WTC11 (cell line): ENCODE measurements at regions not wholly inside any gene's neighbourhood (a gene's known extent, or its start where the extent isn't known, plus 50 kb on each side); places are given as distances from the start of the nearest gene placed in this dataset.

ENCODE experiments used
- ATAC-seq: fragments of 200-7000 bp; cut with Tn5 transposase; 2 replicates; pipeline ENCODE4 v1.10.0; 2021; ENCODE audit warnings: mild to moderate bottlenecking, moderate library complexity
- CTCF ChIA-PET: fragments of 300-600 bp; sonication (Branson Sonifier 250); formaldehyde crosslinking; loops from one replicate; lab custom pipeline; 2021; ENCODE audit warnings: antibody characterized with exemption; lab: Charles Lee
- POLR2A ChIA-PET: fragments of 350-600 bp; sonication (Branson Sonifier 250); formaldehyde crosslinking; loops from one replicate; lab custom pipeline; 2021; ENCODE audit warnings: antibody characterized with exemption; lab: Charles Lee
- DNase-seq: peaks from one replicate; pipeline ENCODE4 v3.0.0; 2021; ENCODE audit warnings: low spot score
- H3K27ac Mint-ChIP-seq: 2 replicates; pipeline ENCODE4 v1.8.0; 2021; ENCODE audit warnings: mixed read lengths
- H3K27me3 Mint-ChIP-seq: 2 replicates; pipeline ENCODE4 v1.8.0; 2021; ENCODE audit warnings: low read depth, mild to moderate bottlenecking, moderate library complexity, mixed read lengths
- H3K36me3 Mint-ChIP-seq: 2 replicates; pipeline ENCODE4 v1.8.0; 2021; ENCODE audit warnings: mixed read lengths
- H3K4me1 Mint-ChIP-seq: 2 replicates; pipeline ENCODE4 v1.8.0; 2022; ENCODE audit warnings: mixed read lengths
- H3K4me3 Mint-ChIP-seq: 2 replicates; pipeline ENCODE4 v1.8.0; 2021; ENCODE audit warnings: mild to moderate bottlenecking, moderate library complexity, mixed read lengths
- H3K9me3 Mint-ChIP-seq: 2 replicates; pipeline ENCODE4 v1.8.0; 2021; ENCODE audit warnings: mixed read lengths
- ELF4 ChIP-seq: sonication (generic); formaldehyde crosslinking; IDR thresholded peaks from 2 replicates; pipeline ENCODE4 v1.8.1; 2022; ENCODE audit warnings: low read depth, mild to moderate bottlenecking, moderate library complexity, missing genetic modification reagents
- ESRRA ChIP-seq: sonication (generic); formaldehyde crosslinking; IDR thresholded peaks from 2 replicates; pipeline ENCODE4 v1.8.1; 2022; ENCODE audit warnings: mild to moderate bottlenecking, missing genetic modification reagents, borderline replicate concordance
- FOXP1 ChIP-seq: sonication (generic); formaldehyde crosslinking; IDR thresholded peaks from 2 replicates; pipeline ENCODE4 v1.8.0; 2022; ENCODE audit warnings: missing genetic modification reagents, mild to moderate bottlenecking, moderate library complexity, borderline replicate concordance
- NR1H2 ChIP-seq: sonication (generic); formaldehyde crosslinking; IDR thresholded peaks from 2 replicates; pipeline ENCODE4 v1.9.0; 2021; ENCODE audit warnings: mild to moderate bottlenecking, moderate library complexity, missing genetic modification reagents
- TEAD4 ChIP-seq: sonication (generic); formaldehyde crosslinking; IDR thresholded peaks from 2 replicates; pipeline ENCODE4 v1.8.0; 2022; ENCODE audit warnings: mild to moderate bottlenecking, missing genetic modification reagents
- TF ChIP-seq, protein P1 (sequence below): sonication (generic); formaldehyde crosslinking; IDR thresholded peaks from 2 replicates; pipeline ENCODE4 v1.8.0; 2023; ENCODE audit warnings: missing genetic modification reagents, mild to moderate bottlenecking, borderline replicate concordance
- TF ChIP-seq, protein P2 (sequence below): sonication (generic); formaldehyde crosslinking; IDR thresholded peaks from 2 replicates; pipeline ENCODE4 v1.8.0; 2022; ENCODE audit warnings: mild to moderate bottlenecking, missing genetic modification reagents
- TF ChIP-seq, protein P3 (sequence below): fragments of 250-450 bp; sonication (Bioruptor Pico); IDR thresholded peaks from 2 replicates; pipeline ENCODE4 v2.1.2; 2022; ENCODE audit warnings: mild to moderate bottlenecking, moderate library complexity
- TF ChIP-seq, protein P4 (sequence below): sonication (generic); formaldehyde crosslinking; IDR thresholded peaks from 2 replicates; pipeline ENCODE4 v1.8.0; 2022; ENCODE audit warnings: mild to moderate bottlenecking, missing genetic modification reagents
- TF ChIP-seq, protein P5 (sequence below): fragments of 200-600 bp; IDR thresholded peaks from 2 replicates; pipeline ENCODE4 v1.8.0; 2022; ENCODE audit warnings: antibody characterized with exemption
- TF ChIP-seq, protein P6 (sequence below): sonication (generic); formaldehyde crosslinking; IDR thresholded peaks from 2 replicates; pipeline ENCODE4 v1.8.1; 2022; ENCODE audit warnings: missing genetic modification reagents, borderline replicate concordance
- TF ChIP-seq, protein P7 (sequence below): sonication (generic); formaldehyde crosslinking; IDR thresholded peaks from 2 replicates; pipeline ENCODE4 v1.8.1; 2023; ENCODE audit warnings: mild to moderate bottlenecking, moderate library complexity, missing genetic modification reagents

- H3K4me1 Mint-ChIP-seq, result no peaks in the 10 kb centered on the region
- no peak for ATAC-seq
- DNase-seq, result no peak
- POLR2A ChIA-PET, result no interaction called here
- TF ChIP-seq NR1H2 (CRISPR knock-in tag), result no peak
- TF ChIP-seq, protein P1, sequence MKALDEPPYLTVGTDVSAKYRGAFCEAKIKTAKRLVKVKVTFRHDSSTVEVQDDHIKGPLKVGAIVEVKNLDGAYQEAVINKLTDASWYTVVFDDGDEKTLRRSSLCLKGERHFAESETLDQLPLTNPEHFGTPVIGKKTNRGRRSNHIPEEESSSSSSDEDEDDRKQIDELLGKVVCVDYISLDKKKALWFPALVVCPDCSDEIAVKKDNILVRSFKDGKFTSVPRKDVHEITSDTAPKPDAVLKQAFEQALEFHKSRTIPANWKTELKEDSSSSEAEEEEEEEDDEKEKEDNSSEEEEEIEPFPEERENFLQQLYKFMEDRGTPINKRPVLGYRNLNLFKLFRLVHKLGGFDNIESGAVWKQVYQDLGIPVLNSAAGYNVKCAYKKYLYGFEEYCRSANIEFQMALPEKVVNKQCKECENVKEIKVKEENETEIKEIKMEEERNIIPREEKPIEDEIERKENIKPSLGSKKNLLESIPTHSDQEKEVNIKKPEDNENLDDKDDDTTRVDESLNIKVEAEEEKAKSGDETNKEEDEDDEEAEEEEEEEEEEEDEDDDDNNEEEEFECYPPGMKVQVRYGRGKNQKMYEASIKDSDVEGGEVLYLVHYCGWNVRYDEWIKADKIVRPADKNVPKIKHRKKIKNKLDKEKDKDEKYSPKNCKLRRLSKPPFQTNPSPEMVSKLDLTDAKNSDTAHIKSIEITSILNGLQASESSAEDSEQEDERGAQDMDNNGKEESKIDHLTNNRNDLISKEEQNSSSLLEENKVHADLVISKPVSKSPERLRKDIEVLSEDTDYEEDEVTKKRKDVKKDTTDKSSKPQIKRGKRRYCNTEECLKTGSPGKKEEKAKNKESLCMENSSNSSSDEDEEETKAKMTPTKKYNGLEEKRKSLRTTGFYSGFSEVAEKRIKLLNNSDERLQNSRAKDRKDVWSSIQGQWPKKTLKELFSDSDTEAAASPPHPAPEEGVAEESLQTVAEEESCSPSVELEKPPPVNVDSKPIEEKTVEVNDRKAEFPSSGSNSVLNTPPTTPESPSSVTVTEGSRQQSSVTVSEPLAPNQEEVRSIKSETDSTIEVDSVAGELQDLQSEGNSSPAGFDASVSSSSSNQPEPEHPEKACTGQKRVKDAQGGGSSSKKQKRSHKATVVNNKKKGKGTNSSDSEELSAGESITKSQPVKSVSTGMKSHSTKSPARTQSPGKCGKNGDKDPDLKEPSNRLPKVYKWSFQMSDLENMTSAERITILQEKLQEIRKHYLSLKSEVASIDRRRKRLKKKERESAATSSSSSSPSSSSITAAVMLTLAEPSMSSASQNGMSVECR (CRISPR knock-in tag), result no peak
- H3K27me3 Mint-ChIP-seq, result no peaks in the 10 kb centered on the region
- no peak overlapping the region for H3K27ac Mint-ChIP-seq
- H3K4me3 Mint-ChIP-seq, result no peak overlapping the region
- CTCF ChIA-PET, result no interaction called here
- H3K9me3 Mint-ChIP-seq, result peaks cover 66% of the 10 kb centered on the region
- H3K36me3 Mint-ChIP-seq, result peaks cover 32% of the 10 kb centered on the region
Observed at GRCh38 chr3:82012775-82013174, 251.3 kb upstream of the GBE1 start.

DNA sequence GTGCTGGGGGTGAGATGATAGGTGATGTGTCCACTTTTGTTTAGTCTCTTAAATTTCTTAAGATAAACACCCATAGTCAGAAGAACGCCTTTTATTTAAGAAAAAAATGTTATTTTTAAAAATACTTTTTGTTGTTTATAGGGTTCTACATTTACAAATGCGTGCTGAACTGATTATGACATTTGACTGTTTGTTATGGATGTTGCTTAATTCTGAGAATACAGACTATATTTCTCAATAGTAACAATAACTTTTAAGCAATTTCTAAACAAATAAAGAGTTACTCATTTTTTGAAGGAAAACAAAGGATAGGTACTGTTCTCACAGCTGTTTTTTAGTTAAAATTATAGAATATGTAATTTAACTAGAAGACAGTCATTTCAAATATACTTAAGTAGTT is 249.9 kb upstream of the GBE1 start:
- H3K9me3 Mint-ChIP-seq, result peaks cover 70% of the 10 kb centered on the region
- ATAC-seq, result no peak
- H3K4me1 Mint-ChIP-seq, result no peaks in the 10 kb centered on the region
- TF ChIP-seq, protein P2, sequence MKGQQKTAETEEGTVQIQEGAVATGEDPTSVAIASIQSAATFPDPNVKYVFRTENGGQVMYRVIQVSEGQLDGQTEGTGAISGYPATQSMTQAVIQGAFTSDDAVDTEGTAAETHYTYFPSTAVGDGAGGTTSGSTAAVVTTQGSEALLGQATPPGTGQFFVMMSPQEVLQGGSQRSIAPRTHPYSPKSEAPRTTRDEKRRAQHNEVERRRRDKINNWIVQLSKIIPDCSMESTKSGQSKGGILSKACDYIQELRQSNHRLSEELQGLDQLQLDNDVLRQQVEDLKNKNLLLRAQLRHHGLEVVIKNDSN (CRISPR knock-in tag), result no peak
- TF ChIP-seq FOXP1 (CRISPR knock-in tag), result no peak
- TF ChIP-seq, all 79 proteins: peak for 0
- Mint-ChIP-seq H3K27me3 (no peaks in the 10 kb centered on the region), H3K4me3 (no peak overlapping the region), H3K27ac (no peak overlapping the region), H3K36me3 (peaks cover 45% of the 10 kb centered on the region)
- ChIA-PET CTCF (no interaction called here), POLR2A (no interaction called here)
- DNase-seq, result no peak

DNA sequence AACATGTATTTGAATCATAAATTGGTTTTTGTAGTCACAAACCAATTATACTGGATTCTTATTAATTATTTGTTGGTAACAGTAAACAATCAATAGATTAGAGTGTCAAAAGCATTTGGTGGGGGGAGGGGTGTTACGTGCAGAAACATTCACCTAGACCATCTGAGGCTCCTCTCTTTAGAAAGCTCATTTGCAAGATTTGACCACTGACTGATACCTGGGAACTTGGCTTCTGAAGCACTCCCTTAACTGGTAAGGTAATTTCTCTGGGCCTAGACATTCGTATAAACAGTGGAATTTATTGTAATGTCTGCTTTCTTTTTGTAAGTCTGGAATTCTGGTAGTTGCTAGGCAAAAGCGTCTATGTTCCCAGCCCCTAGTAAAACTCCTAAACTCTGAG is 243.8 kb upstream of the GBE1 start:
- ChIA-PET POLR2A (no interaction called here), CTCF (no interaction called here)
- Mint-ChIP-seq H3K4me1 (peaks cover 34% of the 10 kb centered on the region), H3K36me3 (peaks cover 13% of the 10 kb centered on the region), H3K27me3 (no peaks in the 10 kb centered on the region), H3K27ac (peak overlapping the region; percentile 63), H3K4me3 (no peak overlapping the region), H3K9me3 (peaks cover 27% of the 10 kb centered on the region)
- ATAC-seq (peak; percentile 59), DNase-seq (no peak)
- TF ChIP-seq, protein P3, sequence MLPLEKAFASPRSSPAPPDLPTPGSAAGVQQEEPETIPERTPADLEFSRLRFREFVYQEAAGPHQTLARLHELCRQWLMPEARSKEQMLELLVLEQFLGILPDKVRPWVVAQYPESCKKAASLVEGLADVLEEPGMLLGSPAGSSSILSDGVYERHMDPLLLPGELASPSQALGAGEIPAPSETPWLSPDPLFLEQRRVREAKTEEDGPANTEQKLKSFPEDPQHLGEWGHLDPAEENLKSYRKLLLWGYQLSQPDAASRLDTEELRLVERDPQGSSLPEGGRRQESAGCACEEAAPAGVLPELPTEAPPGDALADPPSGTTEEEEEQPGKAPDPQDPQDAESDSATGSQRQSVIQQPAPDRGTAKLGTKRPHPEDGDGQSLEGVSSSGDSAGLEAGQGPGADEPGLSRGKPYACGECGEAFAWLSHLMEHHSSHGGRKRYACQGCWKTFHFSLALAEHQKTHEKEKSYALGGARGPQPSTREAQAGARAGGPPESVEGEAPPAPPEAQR (CRISPR knock-in tag), result no peak
- TF ChIP-seq, protein P4, sequence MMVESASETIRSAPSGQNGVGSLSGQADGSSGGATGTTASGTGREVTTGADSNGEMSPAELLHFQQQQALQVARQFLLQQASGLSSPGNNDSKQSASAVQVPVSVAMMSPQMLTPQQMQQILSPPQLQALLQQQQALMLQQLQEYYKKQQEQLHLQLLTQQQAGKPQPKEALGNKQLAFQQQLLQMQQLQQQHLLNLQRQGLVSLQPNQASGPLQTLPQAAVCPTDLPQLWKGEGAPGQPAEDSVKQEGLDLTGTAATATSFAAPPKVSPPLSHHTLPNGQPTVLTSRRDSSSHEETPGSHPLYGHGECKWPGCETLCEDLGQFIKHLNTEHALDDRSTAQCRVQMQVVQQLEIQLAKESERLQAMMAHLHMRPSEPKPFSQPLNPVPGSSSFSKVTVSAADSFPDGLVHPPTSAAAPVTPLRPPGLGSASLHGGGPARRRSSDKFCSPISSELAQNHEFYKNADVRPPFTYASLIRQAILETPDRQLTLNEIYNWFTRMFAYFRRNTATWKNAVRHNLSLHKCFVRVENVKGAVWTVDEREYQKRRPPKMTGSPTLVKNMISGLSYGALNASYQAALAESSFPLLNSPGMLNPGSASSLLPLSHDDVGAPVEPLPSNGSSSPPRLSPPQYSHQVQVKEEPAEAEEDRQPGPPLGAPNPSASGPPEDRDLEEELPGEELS (CRISPR knock-in tag), result no peak
- TF ChIP-seq, protein P1 (CRISPR knock-in tag), result no peak
- TF ChIP-seq, protein P5, sequence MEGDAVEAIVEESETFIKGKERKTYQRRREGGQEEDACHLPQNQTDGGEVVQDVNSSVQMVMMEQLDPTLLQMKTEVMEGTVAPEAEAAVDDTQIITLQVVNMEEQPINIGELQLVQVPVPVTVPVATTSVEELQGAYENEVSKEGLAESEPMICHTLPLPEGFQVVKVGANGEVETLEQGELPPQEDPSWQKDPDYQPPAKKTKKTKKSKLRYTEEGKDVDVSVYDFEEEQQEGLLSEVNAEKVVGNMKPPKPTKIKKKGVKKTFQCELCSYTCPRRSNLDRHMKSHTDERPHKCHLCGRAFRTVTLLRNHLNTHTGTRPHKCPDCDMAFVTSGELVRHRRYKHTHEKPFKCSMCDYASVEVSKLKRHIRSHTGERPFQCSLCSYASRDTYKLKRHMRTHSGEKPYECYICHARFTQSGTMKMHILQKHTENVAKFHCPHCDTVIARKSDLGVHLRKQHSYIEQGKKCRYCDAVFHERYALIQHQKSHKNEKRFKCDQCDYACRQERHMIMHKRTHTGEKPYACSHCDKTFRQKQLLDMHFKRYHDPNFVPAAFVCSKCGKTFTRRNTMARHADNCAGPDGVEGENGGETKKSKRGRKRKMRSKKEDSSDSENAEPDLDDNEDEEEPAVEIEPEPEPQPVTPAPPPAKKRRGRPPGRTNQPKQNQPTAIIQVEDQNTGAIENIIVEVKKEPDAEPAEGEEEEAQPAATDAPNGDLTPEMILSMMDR, result no peak
- TF ChIP-seq ESRRA (CRISPR knock-in tag) (no peak), TEAD4 (CRISPR knock-in tag) (no peak), ELF4 (CRISPR knock-in tag) (no peak)
- TF ChIP-seq, protein P6, sequence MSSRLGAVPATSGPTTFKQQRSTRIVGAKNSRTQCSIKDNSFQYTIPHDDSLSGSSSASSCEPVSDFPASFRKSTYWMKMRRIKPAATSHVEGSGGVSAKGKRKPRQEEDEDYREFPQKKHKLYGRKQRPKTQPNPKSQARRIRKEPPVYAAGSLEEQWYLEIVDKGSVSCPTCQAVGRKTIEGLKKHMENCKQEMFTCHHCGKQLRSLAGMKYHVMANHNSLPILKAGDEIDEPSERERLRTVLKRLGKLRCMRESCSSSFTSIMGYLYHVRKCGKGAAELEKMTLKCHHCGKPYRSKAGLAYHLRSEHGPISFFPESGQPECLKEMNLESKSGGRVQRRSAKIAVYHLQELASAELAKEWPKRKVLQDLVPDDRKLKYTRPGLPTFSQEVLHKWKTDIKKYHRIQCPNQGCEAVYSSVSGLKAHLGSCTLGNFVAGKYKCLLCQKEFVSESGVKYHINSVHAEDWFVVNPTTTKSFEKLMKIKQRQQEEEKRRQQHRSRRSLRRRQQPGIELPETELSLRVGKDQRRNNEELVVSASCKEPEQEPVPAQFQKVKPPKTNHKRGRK, result no peak
- TF ChIP-seq, protein P7, sequence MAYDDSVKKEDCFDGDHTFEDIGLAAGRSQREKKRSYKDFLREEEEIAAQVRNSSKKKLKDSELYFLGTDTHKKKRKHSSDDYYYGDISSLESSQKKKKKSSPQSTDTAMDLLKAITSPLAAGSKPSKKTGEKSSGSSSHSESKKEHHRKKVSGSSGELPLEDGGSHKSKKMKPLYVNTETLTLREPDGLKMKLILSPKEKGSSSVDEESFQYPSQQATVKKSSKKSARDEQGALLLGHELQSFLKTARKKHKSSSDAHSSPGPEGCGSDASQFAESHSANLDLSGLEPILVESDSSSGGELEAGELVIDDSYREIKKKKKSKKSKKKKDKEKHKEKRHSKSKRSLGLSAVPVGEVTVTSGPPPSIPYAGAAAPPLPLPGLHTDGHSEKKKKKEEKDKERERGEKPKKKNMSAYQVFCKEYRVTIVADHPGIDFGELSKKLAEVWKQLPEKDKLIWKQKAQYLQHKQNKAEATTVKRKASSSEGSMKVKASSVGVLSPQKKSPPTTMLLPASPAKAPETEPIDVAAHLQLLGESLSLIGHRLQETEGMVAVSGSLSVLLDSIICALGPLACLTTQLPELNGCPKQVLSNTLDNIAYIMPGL, result no peak
